DMS79 (cell line): ENCODE measurements at regions not wholly inside any gene's neighbourhood (a gene's known extent, or its start where the extent isn't known, plus 50 kb on each side); places are given as distances from the start of the nearest gene placed in this dataset.

Source experiments
- DNase-seq: peaks from one replicate; lab custom pipeline; 2025; lab: John Stamatoyannopoulos, UW

DNA sequence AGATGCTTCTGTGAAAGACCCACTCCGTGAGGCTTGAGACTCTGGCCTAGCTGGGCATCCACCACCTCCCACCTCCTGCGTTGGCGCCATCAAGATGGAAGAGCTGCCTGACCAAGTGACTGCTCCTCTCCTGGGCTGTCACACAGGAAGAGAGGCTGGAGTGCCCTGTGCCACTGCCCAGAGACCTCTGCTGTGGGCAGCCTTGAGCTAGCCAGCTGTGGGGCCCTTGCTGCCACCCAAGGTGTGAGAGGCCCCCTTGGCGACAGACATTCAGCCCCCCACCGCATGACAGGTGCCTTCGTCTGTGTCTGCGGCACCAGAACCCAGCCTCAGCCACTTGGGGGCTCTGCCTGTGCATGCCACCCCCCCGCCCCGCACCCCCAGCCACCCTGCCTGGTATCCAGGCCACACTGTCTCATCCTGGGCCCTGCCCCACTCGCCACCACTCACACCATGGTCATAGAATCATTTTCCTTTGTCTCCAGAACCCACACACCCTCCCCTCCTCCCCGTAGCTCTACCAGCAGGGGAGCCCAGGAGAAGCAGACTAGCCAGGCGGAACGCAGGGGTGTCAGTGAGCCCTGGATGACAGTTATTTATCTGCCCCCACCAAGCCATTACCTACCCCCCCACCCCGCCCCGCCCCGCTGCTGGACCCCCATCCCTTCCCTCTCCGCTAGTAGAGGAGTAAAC lies 120.9 kb upstream of the LHX1 start:
- DNase-seq, result no peak

DNA sequence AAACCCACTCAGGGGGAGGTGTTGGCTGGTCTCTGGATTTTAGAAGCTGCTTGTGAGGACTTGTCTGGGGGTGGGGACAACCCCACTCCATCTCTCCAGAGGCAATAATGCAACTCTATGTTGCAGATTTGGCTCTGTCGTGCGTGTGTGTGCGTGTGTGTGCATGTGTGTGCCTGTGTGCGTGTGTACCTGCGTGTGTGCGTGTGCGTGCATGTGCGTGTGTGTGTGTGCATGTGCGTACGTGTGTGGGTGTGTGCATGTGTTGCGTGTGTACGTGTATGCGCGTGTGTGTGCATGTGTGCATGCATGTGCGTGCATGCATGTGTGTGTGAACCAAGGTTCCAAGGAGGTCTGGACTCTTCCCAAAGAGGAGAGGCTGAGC lies 120.4 kb upstream of the LHX1 start:
- DNase-seq, result no peak

DNA sequence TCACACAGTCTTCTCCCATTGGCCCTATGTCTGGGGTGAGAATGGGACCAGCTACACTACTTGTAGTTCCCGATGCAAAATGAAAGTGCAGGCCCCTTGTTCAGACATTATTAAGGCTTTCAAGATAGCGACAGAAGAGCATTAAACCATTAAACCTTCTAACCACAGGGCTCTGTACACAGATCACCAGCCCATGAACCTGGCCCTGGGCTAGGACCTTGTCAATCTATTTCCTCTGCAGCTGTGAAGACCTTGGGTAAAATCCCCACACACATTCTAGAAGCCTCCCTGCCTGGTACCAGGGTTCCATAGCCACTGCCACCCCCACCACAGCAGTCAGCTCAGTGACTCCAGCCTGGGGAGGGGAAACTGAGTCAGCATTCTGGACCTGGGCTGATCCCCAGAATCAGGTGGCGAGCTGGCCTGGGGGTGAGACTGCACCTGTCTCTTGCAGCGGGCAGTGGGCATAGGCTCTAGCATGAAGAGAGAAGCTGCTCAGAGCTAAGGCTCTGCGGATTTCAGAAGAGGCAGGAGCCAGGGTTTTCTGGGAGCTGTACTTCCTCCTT lies 119.7 kb upstream of the LHX1 start:
- DNase-seq, result no peak

DNA sequence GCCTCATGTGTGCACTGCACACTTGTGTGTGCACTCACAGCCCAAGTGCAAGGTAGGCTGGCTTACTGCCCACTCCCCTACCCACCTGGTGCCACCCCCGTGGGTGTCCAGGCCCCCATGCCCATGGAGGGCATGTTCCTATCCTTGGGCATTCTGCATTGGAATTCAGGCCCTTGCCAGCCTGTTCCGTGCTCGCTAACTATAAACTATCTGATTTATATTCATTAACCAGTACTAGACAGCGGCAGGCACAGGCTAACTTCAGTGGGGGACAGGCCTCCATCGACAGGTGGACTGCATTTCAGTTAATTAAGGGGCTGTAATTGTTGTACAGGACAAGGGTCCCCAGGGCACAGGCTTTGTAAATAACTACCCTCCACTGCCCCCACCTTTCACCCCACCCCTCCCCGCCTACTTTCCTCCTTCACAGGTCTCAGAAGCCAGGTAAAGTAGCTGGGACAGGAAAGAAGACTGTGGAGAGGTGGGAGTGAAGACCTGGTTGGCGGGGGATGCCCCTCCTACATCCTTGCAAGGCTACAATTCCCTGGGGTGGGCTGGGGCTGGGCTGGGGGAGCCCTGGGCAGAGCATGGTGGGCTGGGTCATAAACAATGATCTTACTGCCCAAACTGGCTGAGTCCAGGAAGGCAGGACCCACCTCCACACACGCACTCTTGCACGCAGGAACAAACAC lies 119.0 kb upstream of the LHX1 start:
- DNase-seq, result no peak

DNA sequence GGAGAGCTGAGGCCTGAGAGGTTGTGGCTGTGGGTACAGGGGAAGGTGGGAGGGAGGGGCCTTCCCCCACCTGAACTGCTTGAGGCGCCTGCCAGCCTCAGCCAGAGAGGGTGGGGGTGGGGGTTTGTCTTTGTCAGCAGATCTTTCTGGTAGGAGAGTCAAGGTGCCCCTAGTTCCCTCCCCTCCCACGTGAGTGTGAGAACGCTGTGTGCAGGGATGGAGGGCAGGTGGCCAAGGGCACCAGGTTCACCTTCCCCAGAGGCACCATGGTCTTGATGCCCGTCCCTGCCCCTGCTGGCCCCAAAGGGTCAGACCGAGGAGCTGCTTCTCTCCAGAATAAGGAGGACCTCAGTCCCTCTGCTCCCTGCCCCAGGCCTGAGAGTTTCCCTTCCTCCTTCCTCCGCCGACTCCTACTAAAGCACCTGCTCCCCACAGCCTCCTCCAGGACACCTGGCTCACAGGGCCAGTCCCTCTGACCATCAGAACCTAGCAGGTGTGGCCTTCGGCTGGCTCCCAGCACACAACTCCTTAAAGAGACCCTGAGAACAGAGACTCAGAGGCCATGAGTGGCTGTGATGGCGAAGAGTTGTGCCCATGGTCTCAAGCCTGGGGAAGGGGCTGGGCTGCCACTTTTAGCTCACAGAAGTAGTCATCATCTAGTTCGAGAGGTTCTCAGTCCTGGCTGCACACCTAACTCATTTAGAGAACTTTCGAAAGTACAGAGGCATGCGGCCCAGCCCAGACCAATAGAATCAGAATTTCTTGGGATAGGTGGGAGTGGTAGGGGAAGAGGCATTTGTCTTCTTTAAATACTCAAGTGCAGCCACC lies 113.2 kb upstream of the LHX1 start:
- DNase-seq, result no peak

DNA sequence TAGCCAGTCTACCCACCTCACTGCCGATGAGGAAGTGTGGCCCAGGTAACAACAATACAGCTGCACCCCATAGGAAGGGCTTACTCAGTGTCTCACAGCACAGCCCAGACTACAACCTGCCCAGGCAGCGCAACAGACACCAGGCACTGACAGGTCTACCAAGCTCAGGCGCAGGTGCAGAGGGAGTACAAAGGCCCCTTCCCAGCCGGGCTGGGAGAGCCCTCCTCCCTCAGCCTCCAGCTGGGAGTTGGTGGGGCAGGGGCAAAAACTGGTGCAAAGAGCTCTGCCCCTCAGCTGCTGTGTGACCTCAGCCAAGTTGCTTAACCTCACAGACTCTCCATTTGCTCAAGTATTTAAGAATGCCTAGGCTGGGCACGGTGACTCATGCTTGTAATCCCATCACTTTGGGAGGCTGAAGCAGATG lies 112.6 kb upstream of the LHX1 start:
- DNase-seq, result no peak

DNA sequence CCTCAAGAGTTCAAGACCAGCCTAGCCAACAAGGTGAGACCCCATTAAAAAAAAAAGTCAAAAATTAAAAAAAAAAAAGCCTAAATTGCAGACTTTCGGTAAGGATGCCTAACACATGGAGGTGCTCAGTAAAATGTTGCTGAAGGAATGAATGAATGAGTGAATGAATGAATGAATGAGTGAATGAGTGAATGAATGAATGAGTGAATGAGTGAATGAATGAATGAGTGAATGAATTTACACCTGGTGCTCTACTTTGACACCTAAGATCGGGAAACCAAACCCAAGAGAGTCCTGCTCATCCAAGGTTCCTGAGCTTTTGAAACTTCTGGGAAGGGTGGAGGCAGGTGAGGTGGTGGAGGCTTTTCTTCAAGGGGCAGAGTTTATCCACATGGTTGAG lies 112.2 kb upstream of the LHX1 start:
- no peak for DNase-seq

DNA sequence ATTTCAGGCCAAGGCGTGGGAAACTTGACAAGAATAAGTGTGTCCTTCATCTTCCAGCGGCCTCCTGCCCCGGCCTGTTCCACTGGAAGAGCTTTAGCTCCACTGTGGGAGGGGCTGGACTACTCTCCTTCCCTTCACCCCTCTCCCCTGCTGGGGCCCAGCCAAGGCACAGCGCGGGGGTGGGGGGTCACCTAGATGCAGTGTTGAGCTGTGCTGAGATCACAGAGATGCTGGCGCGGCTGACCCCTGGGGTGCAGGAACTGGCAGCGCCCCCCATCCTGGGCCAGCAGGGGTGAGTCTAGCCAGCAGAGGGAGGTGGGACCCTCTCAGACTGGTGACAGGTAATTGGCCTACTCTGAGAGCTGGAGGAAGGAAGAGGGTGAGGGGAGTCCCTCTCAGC lies 111.8 kb upstream of the LHX1 start:
- no peak for DNase-seq

DNA sequence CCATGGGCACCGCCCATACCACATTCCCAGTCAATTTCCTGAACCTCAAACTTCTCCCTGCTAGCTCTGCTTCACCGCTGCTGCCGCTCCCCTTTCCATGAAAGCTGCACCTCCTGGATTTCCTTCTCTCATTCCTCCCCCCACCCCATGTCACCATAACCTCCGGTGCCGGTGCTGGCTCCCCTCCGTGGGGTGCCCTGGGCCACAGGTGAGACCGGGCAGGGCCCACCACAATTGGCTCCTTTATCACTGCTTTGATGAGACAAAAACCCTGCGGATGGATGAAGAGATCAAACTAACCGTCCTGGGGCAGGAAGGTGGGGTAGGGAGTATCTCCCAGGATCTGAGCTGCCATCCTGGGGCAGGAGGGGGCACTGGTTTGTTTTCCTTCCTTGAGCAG lies 111.3 kb upstream of the LHX1 start:
- DNase-seq, result no peak

DNA sequence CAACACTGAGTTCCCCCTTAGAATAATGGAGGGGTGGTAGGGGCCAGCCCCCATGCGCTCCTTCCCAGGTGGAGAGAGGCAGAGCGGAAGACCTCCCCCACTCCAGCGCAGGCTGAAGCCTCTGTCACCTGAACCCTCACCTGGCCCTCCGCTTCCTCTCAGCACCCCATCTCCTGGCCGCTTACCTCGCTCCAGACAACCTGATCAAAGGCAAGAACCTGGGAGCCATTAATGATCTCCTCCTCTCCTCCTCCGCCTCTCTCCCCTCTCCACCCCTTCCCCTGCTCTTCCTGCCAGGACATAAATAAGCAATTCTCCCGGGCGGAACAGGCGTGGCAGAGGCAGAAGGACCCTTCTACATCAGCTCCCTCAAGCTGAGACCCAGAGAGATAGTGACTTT lies 110.2 kb upstream of the LHX1 start:
- DNase-seq, result no peak

DNA sequence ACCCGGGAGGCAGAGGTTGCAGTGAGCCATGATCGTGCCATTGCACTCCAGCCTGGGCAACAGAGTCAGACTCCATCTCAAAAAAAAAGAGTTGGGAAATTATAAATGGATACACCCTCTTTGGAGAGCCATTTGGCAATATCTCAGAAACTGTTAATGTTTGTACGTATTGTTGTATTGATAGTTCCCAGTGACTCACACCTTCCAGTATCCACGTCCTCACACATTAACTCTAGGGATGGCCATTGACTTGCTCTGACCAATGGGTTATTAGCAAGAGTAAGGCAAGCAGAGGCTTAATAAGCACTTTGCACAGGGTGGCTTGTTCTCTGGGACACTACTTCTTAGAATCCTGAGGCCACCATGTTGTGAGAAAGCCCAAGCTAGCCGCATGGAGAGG lies 107.6 kb upstream of the LHX1 start:
- DNase-seq, result no peak

DNA sequence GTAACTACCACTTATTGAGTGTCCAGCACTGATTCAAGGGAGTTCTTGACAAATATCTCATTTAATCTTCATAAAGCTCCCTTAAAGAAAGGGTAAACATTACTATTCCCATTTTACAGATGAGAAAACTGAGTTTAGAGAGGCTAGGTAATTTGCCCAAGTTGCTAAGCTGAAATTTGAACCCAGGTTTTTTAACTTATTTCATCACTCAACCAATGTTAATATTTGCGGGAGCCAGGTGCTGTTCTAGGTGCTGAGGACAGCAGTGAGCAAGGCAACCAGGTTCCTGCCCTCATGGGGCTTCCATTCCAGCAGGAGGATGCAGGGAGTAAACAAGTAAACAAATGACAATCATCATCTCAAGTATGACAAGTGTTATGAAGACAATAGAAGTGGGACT lies 104.0 kb upstream of the LHX1 start:
- DNase-seq, result no peak

DNA sequence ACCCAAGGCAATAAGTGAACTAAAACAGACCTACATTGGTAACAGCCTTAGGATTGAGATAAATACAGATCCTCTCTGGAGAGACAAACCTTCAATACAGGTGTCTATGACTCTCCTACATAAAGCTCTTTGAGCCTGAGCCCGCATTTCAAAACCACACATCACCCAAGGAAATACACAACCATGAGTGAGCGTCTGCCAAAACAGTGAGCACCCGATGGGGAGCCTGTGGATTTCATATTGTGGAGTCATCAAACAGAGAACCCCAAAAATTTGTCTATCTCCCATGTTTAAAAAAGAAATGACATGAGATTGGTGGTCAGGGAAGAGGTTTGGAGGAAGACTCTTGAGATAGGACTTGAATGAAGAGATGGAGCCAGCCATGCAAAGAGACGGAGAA lies 102.2 kb upstream of the LHX1 start:
- no peak for DNase-seq

DNA sequence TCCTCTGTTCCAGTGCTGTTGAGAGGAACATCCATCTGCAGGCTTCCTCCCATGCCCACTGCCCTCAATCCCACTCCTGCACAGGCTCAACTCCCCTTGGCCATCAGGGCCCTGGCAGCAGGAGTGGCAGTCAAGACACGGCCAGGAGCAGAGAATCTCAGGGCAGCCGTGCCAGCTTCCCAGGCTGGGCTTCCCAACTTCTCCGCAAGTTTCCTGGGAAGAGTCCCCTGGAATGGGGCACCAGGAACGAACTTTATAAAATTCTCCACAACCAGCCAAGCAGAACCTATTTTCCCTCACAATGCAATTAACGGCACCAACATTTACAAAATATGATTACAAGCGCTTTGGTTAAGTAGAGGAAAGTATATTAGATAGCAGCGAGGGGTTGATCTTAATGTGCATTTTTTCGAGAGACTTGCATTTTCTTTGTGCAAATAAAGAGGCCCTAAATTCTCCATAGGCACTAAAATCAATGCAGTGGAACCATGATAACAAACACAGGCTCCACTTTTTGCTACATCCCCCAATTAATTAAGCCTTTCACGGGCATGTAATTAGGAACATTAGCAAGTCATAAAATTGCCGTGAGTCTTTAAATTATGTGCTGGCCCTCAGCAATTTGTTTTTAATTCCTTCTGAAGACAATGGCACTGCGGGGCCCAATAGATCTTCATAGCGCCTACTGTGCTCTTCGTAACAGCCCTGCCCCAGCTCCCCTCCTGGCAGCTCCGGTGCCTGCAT lies 99.9 kb upstream of the LHX1 start:
- no peak for DNase-seq

DNA sequence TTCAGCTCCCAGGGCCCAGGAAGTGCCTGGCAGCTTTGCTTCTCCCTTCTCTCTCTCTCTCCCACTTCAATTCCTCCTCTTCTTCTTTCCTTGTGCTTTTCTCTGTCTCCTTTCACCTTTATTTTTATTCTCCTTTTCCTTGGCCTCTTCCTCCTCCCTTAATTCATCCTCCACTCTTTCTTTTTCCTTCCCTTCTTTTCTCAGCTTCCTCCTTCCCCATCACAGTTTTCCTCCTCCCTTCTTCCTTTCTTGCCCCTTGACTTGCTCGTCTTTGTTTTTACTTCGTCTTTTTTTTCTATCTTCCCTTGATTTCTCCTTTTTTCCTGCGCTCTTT lies 99.4 kb upstream of the LHX1 start:
- no peak for DNase-seq

DNA sequence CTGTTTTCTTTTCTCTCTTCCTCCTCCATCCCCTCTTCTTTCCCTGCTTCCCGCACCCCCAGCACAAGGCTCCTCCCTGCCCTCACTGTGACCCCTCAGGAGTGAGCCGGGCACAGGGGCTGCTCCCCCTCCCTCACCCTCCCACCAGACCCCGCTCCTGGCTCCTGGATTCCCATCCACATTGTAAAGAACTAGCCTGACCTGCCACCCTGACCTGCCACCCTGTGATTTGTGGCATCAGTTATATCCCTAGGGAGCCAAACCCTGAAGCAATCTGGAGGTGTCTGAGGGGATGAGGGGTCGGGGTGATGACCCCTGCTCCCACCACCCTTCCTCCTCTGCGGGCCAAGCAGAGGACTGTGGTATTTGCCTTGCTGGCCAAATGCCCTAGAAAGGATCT lies 98.0 kb upstream of the LHX1 start:
- no peak for DNase-seq

DNA sequence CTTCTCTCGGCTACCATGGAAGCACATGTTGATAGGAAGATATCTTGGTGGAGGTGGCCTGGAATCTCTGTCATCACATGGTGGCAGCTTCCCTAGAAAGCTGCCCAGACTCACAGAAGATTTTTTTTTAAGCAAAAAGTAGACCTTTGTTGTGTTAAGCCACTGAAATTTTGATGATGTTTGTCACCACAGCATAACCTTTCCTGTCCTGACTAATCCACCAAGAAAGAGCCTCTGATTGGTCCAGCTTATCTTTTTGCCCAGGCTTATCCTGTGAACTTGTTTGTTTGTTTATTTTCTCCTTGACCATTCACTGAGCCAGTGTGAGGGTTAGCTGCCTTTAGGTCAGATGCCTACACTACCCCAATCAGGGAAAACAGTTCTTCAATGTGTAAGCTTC lies 96.5 kb upstream of the LHX1 start:
- DNase-seq, result no peak

DNA sequence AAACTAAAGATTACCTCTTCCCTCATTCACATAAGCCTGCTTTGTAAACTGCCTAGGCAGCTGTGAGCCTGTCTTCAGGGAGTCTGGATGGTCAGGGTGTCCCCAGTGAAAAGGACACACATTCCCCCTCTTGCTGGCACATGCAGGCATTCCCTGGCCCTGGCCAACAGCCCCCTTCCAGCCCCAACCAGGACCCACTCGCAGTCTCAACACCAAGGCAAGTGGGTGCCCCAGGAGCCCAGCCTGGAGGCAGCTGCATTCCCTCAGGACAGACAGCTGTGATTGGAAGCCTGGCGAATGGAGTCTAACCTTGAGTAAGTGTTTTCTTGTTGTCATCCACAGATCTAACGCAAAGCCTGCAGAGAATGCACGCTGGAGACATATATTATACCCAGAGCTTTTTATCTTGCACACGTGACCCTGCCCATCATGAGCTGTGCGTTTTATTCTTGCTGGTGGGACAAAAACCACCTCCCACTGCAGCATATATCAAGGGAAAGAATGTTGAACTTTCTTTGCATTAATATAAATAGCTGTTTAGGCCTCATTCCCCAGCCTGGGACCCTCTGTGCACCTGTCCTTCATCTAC lies 95.0 kb upstream of the LHX1 start:
- no peak for DNase-seq

DNA sequence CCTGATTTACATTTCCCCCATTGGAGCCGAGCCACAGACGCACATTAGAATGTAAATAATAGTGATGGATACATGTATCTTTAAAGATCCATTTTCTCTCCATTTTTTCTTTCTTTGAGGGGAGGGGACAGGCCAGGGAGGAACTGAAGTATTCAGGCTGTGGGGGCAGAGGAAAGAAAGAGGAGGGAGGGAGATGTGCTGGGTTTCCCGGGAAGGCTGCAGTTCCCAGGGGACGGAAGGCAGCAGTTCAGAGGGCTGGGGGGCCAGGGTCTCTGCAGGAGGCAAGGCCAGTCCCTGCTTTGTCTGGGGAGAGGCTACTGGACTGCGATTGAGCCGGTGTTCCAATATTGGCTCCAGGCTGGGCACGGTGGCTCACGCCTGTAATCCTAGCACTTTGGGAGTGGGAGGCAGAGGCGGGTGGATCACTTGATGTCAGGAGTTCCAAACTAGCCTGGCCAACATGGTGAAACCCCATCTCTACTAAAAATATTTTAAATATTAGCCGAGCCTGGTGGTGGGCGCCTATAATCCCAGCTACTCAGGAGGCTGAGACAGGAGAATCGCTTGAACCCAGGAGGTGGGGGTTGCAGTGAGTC lies 94.2 kb upstream of the LHX1 start:
- DNase-seq, result no peak

DNA sequence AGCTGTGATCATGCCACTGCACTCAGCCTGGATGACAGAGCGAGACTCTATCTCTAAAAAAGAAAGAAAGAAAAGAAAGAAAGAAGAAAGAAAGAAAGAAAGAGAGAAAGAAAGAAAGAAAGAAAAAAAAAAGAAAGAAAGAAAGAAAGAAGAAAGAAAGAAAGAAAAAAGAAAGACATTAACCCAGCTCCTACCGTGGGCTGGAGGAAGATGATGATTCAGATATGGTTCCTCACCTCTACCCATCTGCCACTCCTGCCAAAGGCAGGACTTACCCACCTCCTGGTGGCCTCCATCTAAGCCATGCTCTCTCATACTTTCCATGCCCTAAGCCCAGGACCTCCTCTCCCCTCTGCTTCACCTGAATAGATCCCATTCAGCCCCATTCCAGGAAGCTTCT lies 93.3 kb upstream of the LHX1 start:
- DNase-seq, result no peak

DNA sequence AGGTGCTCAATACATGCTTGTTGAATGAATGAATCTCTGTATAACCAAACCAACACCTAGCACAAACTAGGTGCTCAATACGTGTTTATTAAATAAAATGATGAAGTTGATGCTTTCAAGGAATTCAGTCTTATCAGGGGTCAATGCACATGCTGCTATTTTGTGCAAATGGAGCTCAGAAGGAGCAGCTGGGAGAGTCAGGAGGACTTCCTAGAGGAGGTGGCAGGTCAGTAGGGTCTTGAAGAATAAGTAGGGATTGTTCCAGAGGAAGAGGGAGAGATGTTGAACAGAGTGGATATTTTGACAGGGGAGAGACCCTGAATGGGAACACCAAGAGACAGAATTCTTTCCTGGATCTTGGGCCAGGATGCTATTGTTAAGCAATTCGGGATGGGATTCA lies 92.7 kb upstream of the LHX1 start:
- no peak for DNase-seq

DNA sequence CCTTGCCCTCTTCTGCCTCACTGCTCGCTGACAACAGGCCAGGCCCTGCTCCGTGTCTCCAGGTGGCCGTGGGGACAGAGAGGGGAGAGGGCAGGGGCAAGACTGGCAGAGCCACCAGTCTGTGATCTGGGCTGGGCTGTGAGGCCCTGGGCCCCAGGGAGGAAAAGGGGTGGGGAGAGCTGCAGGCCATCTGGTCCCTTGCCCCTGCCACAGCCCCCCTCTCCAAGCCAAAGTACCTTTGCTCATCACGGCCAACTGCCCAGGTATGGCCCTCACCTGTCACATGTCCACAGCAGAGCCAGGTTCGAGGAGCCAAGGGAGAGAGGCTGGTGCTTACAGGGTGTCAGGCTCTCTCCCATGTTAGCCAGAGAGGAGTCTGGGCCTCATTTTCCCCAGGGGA lies 91.4 kb upstream of the LHX1 start:
- DNase-seq, result no peak
